Thymus (tissue), 11 donors: ENCODE measurements at regions not wholly inside any gene's neighbourhood (a gene's known extent, or its start where the extent isn't known, plus 50 kb on each side); places are given as distances from the start of the nearest gene placed in this dataset.

Source experiments
- DNase-seq, 9 donors: peaks; one replicate each; pipeline ENCODE4 v3.0.0-alpha.2; 2013; ENCODE audit warnings: low spot score in 9 of 9, low read depth in 6 of 9, missing footprints in 1 of 9
- H3K27ac ChIP-seq, 2 donors: one replicate each; pipeline ENCODE4 v1.5.1; 2013; ENCODE audit warnings: control low read depth in 1 of 2, low read depth in 1 of 2, low read length in 1 of 2, mild to moderate bottlenecking in 1 of 2, moderate library complexity in 1 of 2
- H3K27me3 ChIP-seq, 2 donors: one replicate each; pipeline ENCODE4 v1.5.1; 2013; ENCODE audit warnings: low read length in 1 of 2; ENCODE audit not compliant: control insufficient read depth in 2 of 2, insufficient read depth in 1 of 2
- H3K36me3 ChIP-seq, 2 donors: one replicate each; pipeline ENCODE4 v1.5.1; 2013; ENCODE audit warnings: low read length in 1 of 2, mild to moderate bottlenecking in 1 of 2, moderate library complexity in 1 of 2; ENCODE audit not compliant: control insufficient read depth in 2 of 2, insufficient read depth in 2 of 2
- H3K4me1 ChIP-seq, 2 donors: one replicate each; pipeline ENCODE4 v1.5.1; 2013; ENCODE audit warnings: low read length in 2 of 2; ENCODE audit not compliant: control insufficient read depth in 2 of 2, insufficient read depth in 2 of 2
- H3K4me3 ChIP-seq, 2 donors: one replicate each; pipeline ENCODE4 v1.5.1; 2013; ENCODE audit warnings: low read length in 2 of 2, control low read depth in 1 of 2, mild to moderate bottlenecking in 1 of 2
- H3K9me3 ChIP-seq, 2 donors: one replicate each; pipeline ENCODE4 v1.5.1; 2013; ENCODE audit warnings: low read length in 1 of 2, mild to moderate bottlenecking in 1 of 2; ENCODE audit not compliant: control insufficient read depth in 2 of 2, insufficient read depth in 1 of 2
- WGBS: extraction: QIAGEN DNeasy Blood & Tissue Kit; methylation state at CpG from one replicate; pipeline ENCODE4 v1.1.7; 2013; 5-methylcytosine and 5-hydroxymethylcytosine counted together
- donor health status: healthy.

- H3K4me3 ChIP-seq, result no peak overlapping the region
- H3K9me3 ChIP-seq, result no peaks in the 10 kb centered on the region
- H3K27me3 ChIP-seq, result no peaks in the 10 kb centered on the region
- H3K27ac ChIP-seq, result no peak overlapping the region
- DNase-seq, result no peak
- H3K36me3 ChIP-seq, result no peaks in the 10 kb centered on the region
- WGBS, result 91% methylated on average over 1 of the region's 1 CpG
- no peaks in the 10 kb centered on the region for H3K4me1 ChIP-seq
Measured at GRCh38 chrX:14164828-14165227, 135.1 kb upstream of the GEMIN8 start.

DNA sequence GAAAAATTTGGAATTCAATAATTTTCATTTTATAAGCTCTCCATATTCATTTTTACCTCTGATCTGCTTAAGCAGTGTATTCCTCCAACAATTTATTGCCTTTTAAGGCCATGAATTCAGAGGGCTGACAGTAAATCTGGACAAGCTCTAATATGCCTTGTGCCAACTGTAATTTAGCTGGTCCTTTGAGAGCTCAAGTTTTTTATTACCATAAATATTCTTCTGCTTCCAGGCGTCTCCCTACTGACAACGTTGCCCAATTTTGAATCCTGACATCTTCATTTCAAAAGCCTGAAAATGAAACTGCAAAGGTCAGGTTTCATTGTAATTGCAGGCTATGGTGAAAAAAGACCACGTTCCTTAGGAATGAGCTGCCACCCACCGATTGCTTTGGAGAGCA lies 95.8 kb upstream of the GEMIN8 start:
- no peak overlapping the region for H3K4me3 ChIP-seq
- H3K9me3 ChIP-seq, result no peaks in the 10 kb centered on the region
- H3K27ac ChIP-seq, result no peak overlapping the region
- DNase-seq, result no peak
- no peaks in the 10 kb centered on the region for H3K36me3 ChIP-seq
- 84% methylated on average over 4 of the region's 4 CpGs for WGBS
- H3K4me1 ChIP-seq, result no peaks in the 10 kb centered on the region
- H3K27me3 ChIP-seq, result no peaks in the 10 kb centered on the region

DNA sequence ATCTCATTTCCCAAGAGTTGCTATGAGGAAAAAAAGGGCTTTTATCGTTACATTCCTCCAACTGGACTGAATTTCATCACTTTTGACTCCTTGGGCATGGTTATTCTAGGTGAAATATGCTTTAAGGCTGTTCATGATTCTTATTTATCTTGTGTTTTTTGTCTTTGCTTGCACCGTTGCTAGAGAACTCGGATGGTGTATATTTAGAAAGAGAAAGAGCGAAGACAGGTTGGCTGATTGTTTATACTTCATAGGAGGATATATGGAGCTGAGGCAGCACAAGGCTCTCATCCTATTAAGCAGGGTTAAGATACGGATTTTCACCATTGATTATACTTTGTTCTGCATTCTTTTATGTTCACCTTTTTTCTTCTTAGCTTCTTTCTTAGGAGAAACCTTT lies 94.9 kb upstream of the GEMIN8 start:
- no peaks in the 10 kb centered on the region for H3K4me1 ChIP-seq
- no peak overlapping the region for H3K4me3 ChIP-seq
- H3K9me3 ChIP-seq, result no peaks in the 10 kb centered on the region
- 91% methylated on average over 5 of the region's 5 CpGs for WGBS
- H3K36me3 ChIP-seq, result no peaks in the 10 kb centered on the region
- H3K27ac ChIP-seq, result no peak overlapping the region
- H3K27me3 ChIP-seq, result no peaks in the 10 kb centered on the region
- no peak for DNase-seq

DNA sequence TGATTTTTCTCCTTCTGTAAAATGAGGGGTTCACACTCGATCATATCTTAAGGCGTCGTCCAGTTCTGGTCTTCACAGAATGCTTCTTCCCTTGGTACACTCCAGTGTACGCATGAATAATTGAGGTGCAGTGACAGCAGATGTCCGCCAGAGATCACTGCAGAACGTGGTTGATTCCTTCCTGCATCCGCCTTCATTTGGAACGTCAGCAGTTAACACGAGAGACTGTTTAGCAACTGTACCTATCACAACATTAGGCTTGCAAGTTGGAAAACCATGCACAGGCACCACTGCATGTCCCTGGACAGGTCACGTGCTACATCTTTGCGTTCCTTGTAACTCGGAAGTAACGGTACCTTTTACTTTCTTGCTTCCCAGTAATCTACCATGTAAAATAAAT lies 66.0 kb upstream of the GEMIN8 start:
- Histone ChIP-seq H3K4me1 (no peaks in the 10 kb centered on the region), H3K27ac (no peak overlapping the region), H3K36me3 (no peaks in the 10 kb centered on the region), H3K9me3 (no peaks in the 10 kb centered on the region), H3K27me3 (no peaks in the 10 kb centered on the region), H3K4me3 (no peak overlapping the region)
- peak in 4 of 9 donors; percentile 5 to 46 (median 26) for DNase-seq
- WGBS, result 18% methylated on average over 13 of the region's 13 CpGs

- no peaks in the 10 kb centered on the region for H3K4me1 ChIP-seq
- 83% methylated on average over 2 of the region's 2 CpGs for WGBS
- no peaks in the 10 kb centered on the region for H3K27me3 ChIP-seq
- H3K4me3 ChIP-seq, result no peak overlapping the region
- no peak for DNase-seq
- H3K36me3 ChIP-seq, result no peaks in the 10 kb centered on the region
- no peaks in the 10 kb centered on the region for H3K9me3 ChIP-seq
- H3K27ac ChIP-seq, result no peak overlapping the region
Measured at GRCh38 chrX:14094191-14094590, 64.5 kb upstream of the GEMIN8 start.

DNA sequence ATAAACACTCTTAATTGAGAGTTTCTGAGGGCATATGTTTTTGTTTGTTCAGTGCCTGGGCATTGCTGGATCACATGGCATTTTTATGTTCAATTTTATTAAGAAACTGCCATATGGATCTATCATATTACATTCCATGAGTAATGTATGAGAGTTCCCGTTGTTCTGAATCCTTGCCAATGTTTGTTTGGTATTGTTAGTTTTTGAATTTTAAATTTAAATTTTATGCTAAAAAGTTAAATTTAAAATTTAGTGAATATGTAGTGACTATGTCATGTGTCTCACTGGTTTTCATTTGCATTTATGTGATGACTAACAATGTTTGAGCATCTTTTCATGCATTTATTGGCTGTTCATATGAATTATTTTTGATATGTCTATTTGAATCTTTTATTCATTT lies 54.8 kb upstream of the GEMIN8 start:
- H3K4me3 ChIP-seq, result no peak overlapping the region
- H3K27me3 ChIP-seq, result no peaks in the 10 kb centered on the region
- no peaks in the 10 kb centered on the region for H3K9me3 ChIP-seq
- 96% methylated on average over 1 of the region's 1 CpG for WGBS
- no peaks in the 10 kb centered on the region for H3K36me3 ChIP-seq
- H3K4me1 ChIP-seq, result no peaks in the 10 kb centered on the region
- H3K27ac ChIP-seq, result no peak overlapping the region
- DNase-seq, result no peak

DNA sequence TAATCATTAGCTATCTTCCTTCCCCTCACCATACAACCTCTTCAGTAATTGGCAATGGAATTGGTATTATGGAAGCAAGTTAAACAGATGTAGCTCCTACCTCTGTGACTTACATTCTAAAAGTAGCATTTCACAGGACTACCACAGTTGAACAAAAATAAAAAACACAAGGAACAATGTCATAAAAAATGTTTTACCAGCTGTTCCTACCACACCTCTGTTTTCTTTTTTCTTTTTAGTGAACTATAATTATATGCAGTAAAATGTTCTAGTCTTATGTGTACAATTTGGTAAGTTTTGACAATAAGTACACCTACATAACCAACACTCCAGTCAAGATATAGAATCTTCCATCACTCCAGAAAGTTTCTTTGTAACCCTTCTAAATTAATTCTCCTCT lies 54.1 kb upstream of the GEMIN8 start:
- DNase-seq, result no peak
- Histone ChIP-seq H3K4me1 (no peaks in the 10 kb centered on the region), H3K27me3 (no peaks in the 10 kb centered on the region), H3K27ac (no peak overlapping the region), H3K36me3 (no peaks in the 10 kb centered on the region), H3K4me3 (no peak overlapping the region), H3K9me3 (no peaks in the 10 kb centered on the region)

GRCh38 chrX:14079891-14080430 lies 50.3 kb upstream of the GEMIN8 start:
- DNase-seq, result no peak
- no peak overlapping the region for H3K27ac ChIP-seq
- H3K4me3 ChIP-seq, result no peak overlapping the region
- no peaks in the 10 kb centered on the region for H3K9me3 ChIP-seq
- H3K27me3 ChIP-seq, result no peaks in the 10 kb centered on the region
- H3K4me1 ChIP-seq, result no peaks in the 10 kb centered on the region
- WGBS, result 96% methylated on average over 2 of the region's 2 CpGs
- H3K36me3 ChIP-seq, result no peaks in the 10 kb centered on the region
